ENCODE measurements at regions not wholly inside any gene's neighbourhood (a gene's known extent, or its start where the extent isn't known, plus 50 kb on each side); places are given as distances from the start of the nearest gene placed in this dataset.

DNA sequence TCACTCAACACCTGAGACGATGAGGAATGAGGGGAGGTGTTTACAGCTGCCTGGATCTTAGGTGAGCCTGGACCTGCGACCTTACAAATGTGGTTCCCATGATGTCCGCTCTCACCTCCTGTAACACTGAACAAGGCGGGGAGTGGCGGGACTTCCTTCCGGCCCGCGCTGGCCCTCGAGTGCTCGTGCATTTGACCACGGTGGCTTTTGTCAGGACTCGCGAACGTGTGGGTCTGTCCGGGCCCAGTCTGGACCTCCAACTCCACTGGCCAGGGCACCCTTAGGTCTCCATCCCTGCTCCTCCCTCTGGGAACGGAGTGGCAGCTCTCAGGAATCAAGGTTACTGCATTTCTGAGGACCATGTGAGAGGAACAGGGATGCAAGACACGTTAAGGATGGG, 263.0 kb upstream of the SALL3 start:
- 86 to 90% methylated on average over 5 to 17 of the region's 17 CpGs for WGBS, 2 donors (ENCODE audit: low coverage in 1 of 2)
- in situ Hi-C loops (cut with MboI; ENCODE audit: low pct_ligation_motif_present in 1 of 4, low pct_unique_long_range_greater_than_20kb in 1 of 4, low sequenced_read_pairs in 3 of 4), result loop anchor here in 1 of 4 donors (25.0 kb wide), 1 partner anchor 96 kb away; no protein-coding TSS in a partner anchor
- Histone ChIP-seq H3K36me3 (no peaks in the 10 kb centered on the region), H3K27me3 (no peaks in the 10 kb centered on the region), H3K4me3 (no peak overlapping the region), H3K4me1 (no peaks in the 10 kb centered on the region), H3K9me3 (no peaks in the 10 kb centered on the region), H3K27ac (no peak overlapping the region)
- DNase-seq, result no peak
- TF ChIP-seq POLR2A (IDR thresholded peaks at IDR 0.05) (no peak), POLR2AphosphoS5 (IDR thresholded peaks at IDR 0.05) (no peak), EP300 (IDR thresholded peaks at IDR 0.05; ENCODE audit: low read depth) (no peak)
- TF ChIP-seq, protein P1, sequence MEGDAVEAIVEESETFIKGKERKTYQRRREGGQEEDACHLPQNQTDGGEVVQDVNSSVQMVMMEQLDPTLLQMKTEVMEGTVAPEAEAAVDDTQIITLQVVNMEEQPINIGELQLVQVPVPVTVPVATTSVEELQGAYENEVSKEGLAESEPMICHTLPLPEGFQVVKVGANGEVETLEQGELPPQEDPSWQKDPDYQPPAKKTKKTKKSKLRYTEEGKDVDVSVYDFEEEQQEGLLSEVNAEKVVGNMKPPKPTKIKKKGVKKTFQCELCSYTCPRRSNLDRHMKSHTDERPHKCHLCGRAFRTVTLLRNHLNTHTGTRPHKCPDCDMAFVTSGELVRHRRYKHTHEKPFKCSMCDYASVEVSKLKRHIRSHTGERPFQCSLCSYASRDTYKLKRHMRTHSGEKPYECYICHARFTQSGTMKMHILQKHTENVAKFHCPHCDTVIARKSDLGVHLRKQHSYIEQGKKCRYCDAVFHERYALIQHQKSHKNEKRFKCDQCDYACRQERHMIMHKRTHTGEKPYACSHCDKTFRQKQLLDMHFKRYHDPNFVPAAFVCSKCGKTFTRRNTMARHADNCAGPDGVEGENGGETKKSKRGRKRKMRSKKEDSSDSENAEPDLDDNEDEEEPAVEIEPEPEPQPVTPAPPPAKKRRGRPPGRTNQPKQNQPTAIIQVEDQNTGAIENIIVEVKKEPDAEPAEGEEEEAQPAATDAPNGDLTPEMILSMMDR (IDR thresholded peaks at IDR 0.05), result no peak
- intact Hi-C loops (cut with DNase I; ENCODE audit: low total_unique reads), result no loop called here

DNA sequence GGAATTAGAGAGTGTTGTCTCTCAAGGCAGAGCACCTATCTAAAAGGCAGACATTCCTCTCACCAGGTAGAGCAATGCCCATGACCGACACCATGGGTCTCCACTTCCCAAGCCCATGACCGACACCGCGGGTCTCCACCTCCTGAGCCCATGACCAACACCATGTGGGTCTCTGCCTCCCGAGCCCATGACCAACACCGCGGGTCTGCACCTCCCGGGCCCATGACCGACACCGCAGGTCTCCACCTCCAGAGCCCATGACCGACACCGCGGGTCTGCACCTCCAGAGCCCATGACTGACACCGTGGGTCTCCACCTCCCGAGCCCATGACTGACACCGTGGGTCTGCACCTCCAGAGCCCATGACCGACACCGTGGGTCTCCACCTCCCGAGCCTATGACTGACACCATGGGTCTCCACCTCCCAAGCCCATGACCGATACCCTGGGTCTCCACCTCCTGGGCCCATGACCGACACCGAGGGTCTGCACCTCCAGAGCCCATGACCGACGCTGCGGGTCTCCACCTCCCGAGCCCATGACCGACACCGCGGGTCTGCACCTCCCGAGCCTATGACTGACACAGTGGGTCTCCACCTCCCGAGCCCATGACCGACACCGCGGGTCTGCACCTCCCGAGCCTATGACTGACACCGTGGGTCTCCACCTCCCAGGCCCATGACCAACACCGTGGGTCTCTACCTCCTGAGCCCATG, 262.4 kb upstream of the SALL3 start:
- Histone ChIP-seq H3K9me3 (no peaks in the 10 kb centered on the region), H3K4me1 (no peaks in the 10 kb centered on the region), H3K27me3 (no peaks in the 10 kb centered on the region), H3K27ac (no peak overlapping the region), H3K36me3 (no peaks in the 10 kb centered on the region), H3K4me3 (no peak overlapping the region)
- WGBS, 2 donors (ENCODE audit: low coverage in 1 of 2), result 90 to 100% methylated on average over 4 to 37 of the region's 37 CpGs
- no peak for DNase-seq
- intact Hi-C loops (cut with DNase I; ENCODE audit: low total_unique reads) (no loop called here), in situ Hi-C loops (cut with MboI; ENCODE audit: low pct_ligation_motif_present in 1 of 4, low pct_unique_long_range_greater_than_20kb in 1 of 4, low sequenced_read_pairs in 3 of 4) (loop anchor here in 1 of 4 donors (25.0 kb wide), 1 partner anchor 95 kb away; no protein-coding TSS in a partner anchor)
- no peak for TF ChIP-seq POLR2AphosphoS5 (IDR thresholded peaks at IDR 0.05)

DNA sequence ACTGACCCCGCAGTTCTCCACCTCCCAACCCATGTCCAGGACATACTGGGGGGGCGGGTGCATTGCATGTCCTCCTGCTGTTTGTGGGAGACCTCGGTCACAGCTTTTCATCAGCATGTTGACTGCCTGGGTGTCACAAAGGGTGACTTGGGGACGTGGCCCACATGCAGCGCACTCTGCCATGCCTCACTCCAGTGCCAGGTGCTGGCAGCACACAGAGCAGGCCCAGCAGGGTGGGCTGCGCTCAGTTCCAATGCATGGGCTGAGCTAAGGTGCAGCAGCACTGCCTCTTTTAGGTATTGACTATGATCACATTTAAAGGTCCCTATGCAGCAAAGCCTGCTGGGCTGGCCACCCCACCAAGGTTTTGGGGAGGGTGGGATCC, 261.9 kb upstream of the SALL3 start:
- Histone ChIP-seq H3K36me3 (no peaks in the 10 kb centered on the region), H3K27ac (no peak overlapping the region), H3K4me1 (no peaks in the 10 kb centered on the region), H3K9me3 (no peaks in the 10 kb centered on the region), H3K4me3 (no peak overlapping the region), H3K27me3 (no peaks in the 10 kb centered on the region)
- in situ Hi-C loops (cut with MboI; ENCODE audit: low pct_ligation_motif_present in 1 of 4, low pct_unique_long_range_greater_than_20kb in 1 of 4, low sequenced_read_pairs in 3 of 4) (loop anchor here in 1 of 4 donors (25.0 kb wide), 1 partner anchor 95 kb away; no protein-coding TSS in a partner anchor), intact Hi-C loops (cut with DNase I; ENCODE audit: low total_unique reads) (no loop called here)
- DNase-seq, result no peak
- TF ChIP-seq POLR2AphosphoS5 (IDR thresholded peaks at IDR 0.05) (no peak), EP300 (IDR thresholded peaks at IDR 0.05; ENCODE audit: low read depth) (no peak), POLR2A (IDR thresholded peaks at IDR 0.05) (no peak)
- TF ChIP-seq, protein P1 (IDR thresholded peaks at IDR 0.05), result no peak
- 89% methylated on average over 5 of the region's 6 CpGs; no CpG with 5 or more reads in 1 of the 2 donors for WGBS, 2 donors (ENCODE audit: low coverage in 1 of 2)

DNA sequence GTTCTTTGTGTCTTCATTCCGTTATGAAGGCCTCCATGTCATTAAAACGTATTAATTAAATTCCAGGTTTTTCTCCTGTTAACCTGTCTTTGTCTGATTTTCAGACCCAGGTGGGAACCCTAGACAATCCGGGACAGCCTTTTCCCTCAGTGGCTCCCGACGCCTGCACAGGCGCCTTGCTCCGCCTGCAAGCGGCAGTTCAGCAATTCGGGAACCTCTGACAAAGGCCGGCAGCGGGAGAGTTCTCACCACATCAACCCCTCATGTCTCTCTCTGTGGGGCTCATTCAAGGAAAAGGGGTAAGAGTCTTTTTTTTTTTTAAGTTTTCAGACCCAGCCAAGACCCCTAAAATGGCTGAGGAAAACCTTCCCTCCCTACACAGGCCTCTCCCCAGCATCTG, 259.8 kb upstream of the SALL3 start:
- in situ Hi-C loops (cut with MboI; ENCODE audit: low pct_ligation_motif_present in 1 of 4, low pct_unique_long_range_greater_than_20kb in 1 of 4, low sequenced_read_pairs in 3 of 4) (loop anchor here in 1 of 4 donors (25.0 kb wide), 1 partner anchor 92 kb away; no protein-coding TSS in a partner anchor), intact Hi-C loops (cut with DNase I; ENCODE audit: low total_unique reads) (no loop called here)
- Histone ChIP-seq H3K36me3 (no peaks in the 10 kb centered on the region), H3K4me1 (no peaks in the 10 kb centered on the region), H3K27me3 (no peaks in the 10 kb centered on the region), H3K4me3 (no peak overlapping the region), H3K27ac (no peak overlapping the region), H3K9me3 (no peaks in the 10 kb centered on the region)
- TF ChIP-seq, protein P1 (IDR thresholded peaks at IDR 0.05), result no peak
- TF ChIP-seq EP300 (IDR thresholded peaks at IDR 0.05; ENCODE audit: low read depth) (no peak), POLR2AphosphoS5 (IDR thresholded peaks at IDR 0.05) (no peak), POLR2A (IDR thresholded peaks at IDR 0.05) (no peak)
- 92 to 98% methylated on average over 10 to 11 of the region's 11 CpGs for WGBS, 2 donors (ENCODE audit: low coverage in 1 of 2)
- DNase-seq, result no peak
